ENCODE measurements at regions not wholly inside any gene's neighbourhood (a gene's known extent, or its start where the extent isn't known, plus 50 kb on each side); places are given as distances from the start of the nearest gene placed in this dataset.

DNA sequence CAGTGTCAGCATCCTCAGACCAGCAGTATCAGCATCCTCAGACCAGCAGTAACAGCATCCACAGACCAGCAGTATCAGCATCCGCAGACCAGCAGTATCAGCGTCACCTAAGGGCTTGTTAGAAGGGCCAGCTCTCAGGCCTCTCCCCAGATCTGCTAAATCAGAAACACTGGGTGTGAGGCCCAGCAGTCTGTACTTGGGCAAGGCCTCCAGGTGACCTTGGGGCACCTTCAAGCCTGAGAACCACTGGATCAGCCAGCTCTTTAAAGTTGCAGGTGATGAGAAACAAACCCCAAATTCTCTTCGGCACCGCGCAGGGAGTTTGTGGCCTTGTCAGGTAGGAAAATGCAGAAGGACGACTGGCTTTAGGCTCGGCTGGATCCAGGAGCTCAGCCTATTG, 290.5 kb upstream of the CDH4 start:
- no peaks in the 10 kb centered on the region for H3K36me3 ChIP-seq

DNA sequence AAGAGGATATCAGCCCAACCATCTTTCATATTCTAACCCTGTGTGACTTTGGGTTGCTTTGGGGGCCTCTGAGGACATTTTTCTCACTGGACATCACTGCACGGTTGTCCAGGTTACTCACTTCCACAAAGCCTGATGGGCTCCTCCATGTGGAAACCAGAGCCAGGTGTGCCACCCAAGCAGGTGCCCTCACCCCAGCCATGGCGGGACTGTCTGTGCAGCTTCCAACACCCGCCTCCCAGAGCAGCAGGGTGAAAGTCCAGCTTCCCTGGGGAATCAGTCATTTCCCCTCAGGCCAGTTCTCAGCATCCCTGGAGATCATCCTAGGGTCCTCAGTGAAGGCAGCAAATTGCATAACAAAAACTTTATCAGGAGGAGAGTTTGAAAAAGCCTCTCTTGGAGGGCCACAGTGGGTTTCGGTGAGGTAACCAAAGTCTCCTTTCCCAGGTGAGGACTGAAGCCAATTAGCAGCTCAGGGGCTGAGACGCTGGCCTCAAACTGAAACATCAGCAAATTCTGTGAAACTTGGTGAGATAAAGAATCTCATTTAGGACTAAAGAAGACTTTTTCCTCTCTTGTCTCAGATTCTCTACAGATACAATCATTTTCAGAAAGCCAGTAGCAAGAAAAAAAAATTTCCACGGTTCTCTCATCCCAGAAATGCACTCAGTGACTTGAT, 289.6 kb upstream of the CDH4 start:
- H3K27ac ChIP-seq, result no peak overlapping the region
- ATAC-seq, result no peak
- no peaks in the 10 kb centered on the region for H3K27me3 ChIP-seq (ENCODE audit: low read depth)
- intact Hi-C loops (cut with DNase I), result no loop called here
- no peaks in the 10 kb centered on the region for H3K4me1 ChIP-seq
- H3K4me3 ChIP-seq, result no peak overlapping the region
- H3K36me3 ChIP-seq, result no peaks in the 10 kb centered on the region
- no peaks in the 10 kb centered on the region for H3K9me3 ChIP-seq
- TF ChIP-seq, protein P1, sequence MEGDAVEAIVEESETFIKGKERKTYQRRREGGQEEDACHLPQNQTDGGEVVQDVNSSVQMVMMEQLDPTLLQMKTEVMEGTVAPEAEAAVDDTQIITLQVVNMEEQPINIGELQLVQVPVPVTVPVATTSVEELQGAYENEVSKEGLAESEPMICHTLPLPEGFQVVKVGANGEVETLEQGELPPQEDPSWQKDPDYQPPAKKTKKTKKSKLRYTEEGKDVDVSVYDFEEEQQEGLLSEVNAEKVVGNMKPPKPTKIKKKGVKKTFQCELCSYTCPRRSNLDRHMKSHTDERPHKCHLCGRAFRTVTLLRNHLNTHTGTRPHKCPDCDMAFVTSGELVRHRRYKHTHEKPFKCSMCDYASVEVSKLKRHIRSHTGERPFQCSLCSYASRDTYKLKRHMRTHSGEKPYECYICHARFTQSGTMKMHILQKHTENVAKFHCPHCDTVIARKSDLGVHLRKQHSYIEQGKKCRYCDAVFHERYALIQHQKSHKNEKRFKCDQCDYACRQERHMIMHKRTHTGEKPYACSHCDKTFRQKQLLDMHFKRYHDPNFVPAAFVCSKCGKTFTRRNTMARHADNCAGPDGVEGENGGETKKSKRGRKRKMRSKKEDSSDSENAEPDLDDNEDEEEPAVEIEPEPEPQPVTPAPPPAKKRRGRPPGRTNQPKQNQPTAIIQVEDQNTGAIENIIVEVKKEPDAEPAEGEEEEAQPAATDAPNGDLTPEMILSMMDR (IDR thresholded peaks at IDR 0.05), result no peak
- DNase-seq, result no peak

More for the DNA sequence above, 290.5 kb upstream of the CDH4 start:
- Histone ChIP-seq H3K27ac (no peak overlapping the region), H3K4me3 (no peak overlapping the region), H3K4me1 (no peaks in the 10 kb centered on the region), H3K9me3 (no peaks in the 10 kb centered on the region), H3K27me3 (ENCODE audit: low read depth) (no peaks in the 10 kb centered on the region)
- intact Hi-C loops (cut with DNase I), result no loop called here
- TF ChIP-seq, protein P1 (IDR thresholded peaks at IDR 0.05), result no peak
- no peak for DNase-seq
- no peak for ATAC-seq

DNA sequence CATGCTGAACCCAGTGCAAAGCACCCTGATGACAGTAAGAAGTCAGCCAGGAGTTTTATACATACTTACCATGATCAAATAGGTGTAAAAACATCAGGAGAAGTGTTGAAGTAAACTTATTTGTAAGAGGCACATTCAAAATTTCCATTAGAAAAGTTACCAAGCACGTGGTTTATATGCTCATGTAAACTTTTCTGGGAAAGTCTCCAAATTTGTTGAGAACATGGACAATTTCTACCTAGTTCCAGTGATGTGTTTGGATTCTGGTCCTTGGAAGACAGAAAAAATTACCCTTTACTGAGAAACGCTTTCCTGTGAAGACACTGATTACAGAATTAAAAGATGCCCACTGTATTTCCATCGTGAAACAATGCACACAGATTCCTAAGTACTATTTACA, 288.9 kb upstream of the CDH4 start:
- H3K4me1 ChIP-seq, result no peaks in the 10 kb centered on the region
- H3K4me3 ChIP-seq, result no peak overlapping the region
- no peaks in the 10 kb centered on the region for H3K27me3 ChIP-seq (ENCODE audit: low read depth)
- intact Hi-C loops (cut with DNase I), result no loop called here
- H3K36me3 ChIP-seq, result no peaks in the 10 kb centered on the region
- TF ChIP-seq, protein P1 (IDR thresholded peaks at IDR 0.05), result no peak
- H3K9me3 ChIP-seq, result no peaks in the 10 kb centered on the region
- DNase-seq, result no peak
- H3K27ac ChIP-seq, result no peak overlapping the region
- no peak for ATAC-seq

DNA sequence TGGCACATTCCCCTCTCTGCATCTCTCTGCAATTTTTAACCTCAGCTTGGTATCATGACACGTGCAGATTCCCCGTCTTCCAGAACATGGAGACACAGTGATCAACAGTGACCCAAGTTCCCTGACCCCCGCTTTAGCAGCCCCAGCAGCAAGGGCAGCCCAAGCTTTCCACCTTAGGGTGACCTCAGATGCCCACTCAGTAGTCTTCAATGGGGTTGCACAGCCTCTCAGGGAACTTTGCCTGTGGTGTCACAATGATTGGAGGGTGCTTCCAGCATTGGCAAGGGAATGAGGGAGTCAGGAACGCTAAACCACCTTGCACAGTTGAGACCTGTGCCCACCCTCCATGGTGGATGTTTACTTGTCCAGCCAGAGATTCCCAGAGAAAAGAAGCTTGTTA, 287.1 kb upstream of the CDH4 start:
- DNase-seq (no peak), ATAC-seq (no peak)
- intact Hi-C loops (cut with DNase I), result no loop called here

DNA sequence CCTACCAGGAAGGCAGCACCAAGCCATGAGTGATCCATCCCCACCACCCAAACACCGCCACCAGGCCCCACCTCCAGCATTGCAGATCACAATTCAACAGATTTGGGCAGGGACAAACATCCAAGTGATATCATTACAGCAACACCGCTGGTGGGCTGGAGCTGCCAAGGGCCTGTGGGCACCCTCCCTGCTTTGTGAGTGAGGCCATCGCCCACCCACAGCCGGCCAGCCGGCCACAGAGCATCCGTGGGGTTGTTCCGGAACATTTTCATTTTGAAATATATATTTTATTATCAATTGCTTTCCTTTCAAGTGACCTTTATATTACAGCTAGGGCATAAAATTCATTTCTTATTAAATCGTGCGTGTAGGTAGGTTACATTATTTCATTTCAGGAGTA, 286.0 kb upstream of the CDH4 start:
- no peaks in the 10 kb centered on the region for H3K36me3 ChIP-seq
- no peak overlapping the region for H3K27ac ChIP-seq
- intact Hi-C loops (cut with DNase I), result no loop called here
- H3K4me1 ChIP-seq, result no peaks in the 10 kb centered on the region
- no peaks in the 10 kb centered on the region for H3K9me3 ChIP-seq
- H3K4me3 ChIP-seq, result no peak overlapping the region
- no peak for DNase-seq
- ATAC-seq, result no peak
- TF ChIP-seq, protein P1 (IDR thresholded peaks at IDR 0.05), result no peak
- no peaks in the 10 kb centered on the region for H3K27me3 ChIP-seq (ENCODE audit: low read depth)

More for the DNA sequence above, 287.1 kb upstream of the CDH4 start:
- H3K36me3 ChIP-seq, result no peaks in the 10 kb centered on the region
- no peak overlapping the region for H3K27ac ChIP-seq
- no peaks in the 10 kb centered on the region for H3K9me3 ChIP-seq
- H3K27me3 ChIP-seq (ENCODE audit: low read depth), result no peaks in the 10 kb centered on the region
- H3K4me3 ChIP-seq, result no peak overlapping the region
- TF ChIP-seq, protein P1 (IDR thresholded peaks at IDR 0.05), result no peak
- H3K4me1 ChIP-seq, result no peaks in the 10 kb centered on the region
